T-helper 17 cell (primary cell): ENCODE measurements at regions not wholly inside any gene's neighbourhood (a gene's known extent, or its start where the extent isn't known, plus 50 kb on each side); places are given as distances from the start of the nearest gene placed in this dataset.
A peak's percentile ranks its signal among the peaks of the same experiment; 100 is the strongest.

ENCODE experiments used
- ATAC-seq: fragments of 150-1000 bp; cut with Tn5 transposase; 2 replicates; pipeline ENCODE4 v1.10.0; 2021; ENCODE audit warnings: mild to moderate bottlenecking, moderate library complexity
- DNase-seq, 3 donors: peaks; one replicate each; pipeline versions ENCODE4 v3.0.0 to v3.0.0-alpha.2; 2020 to 2021
- H3K9me3 ChIP-seq: one replicate; pipeline ENCODE4 v1.7.0; 2013; ENCODE audit warnings: low read length, mild to moderate bottlenecking; ENCODE audit not compliant: control insufficient read depth, poor library complexity, severe bottlenecking
- H3K27ac Mint-ChIP-seq: one replicate; pipeline ENCODE4 v1.8.0; 2022; ENCODE audit warnings: mild to moderate bottlenecking, moderate library complexity, mixed read lengths
- H3K27me3 Mint-ChIP-seq: one replicate; pipeline ENCODE4 v1.8.0; 2022; ENCODE audit warnings: mixed read lengths
- H3K36me3 Mint-ChIP-seq: one replicate; pipeline ENCODE4 v1.8.0; 2022; ENCODE audit warnings: low read depth, mixed read lengths
- H3K4me1 Mint-ChIP-seq: one replicate; pipeline ENCODE4 v1.8.0; 2022; ENCODE audit warnings: mild to moderate bottlenecking, mixed read lengths
- H3K4me3 Mint-ChIP-seq: one replicate; pipeline ENCODE4 v1.8.0; 2022; ENCODE audit warnings: mild to moderate bottlenecking, moderate library complexity, mixed read lengths

GRCh38 chr15:62619526-62619925 is 423.0 kb upstream of the TPM1 start:
- ATAC-seq (no peak), DNase-seq (no peak)
- H3K36me3 Mint-ChIP-seq, result no peaks in the 10 kb centered on the region
- H3K9me3 ChIP-seq, result no peaks in the 10 kb centered on the region
- peaks cover 20% of the 10 kb centered on the region for H3K27me3 Mint-ChIP-seq
- H3K4me3 Mint-ChIP-seq, result no peak overlapping the region
- no peak overlapping the region for H3K27ac Mint-ChIP-seq
- H3K4me1 Mint-ChIP-seq, result peaks cover 5% of the 10 kb centered on the region

DNA sequence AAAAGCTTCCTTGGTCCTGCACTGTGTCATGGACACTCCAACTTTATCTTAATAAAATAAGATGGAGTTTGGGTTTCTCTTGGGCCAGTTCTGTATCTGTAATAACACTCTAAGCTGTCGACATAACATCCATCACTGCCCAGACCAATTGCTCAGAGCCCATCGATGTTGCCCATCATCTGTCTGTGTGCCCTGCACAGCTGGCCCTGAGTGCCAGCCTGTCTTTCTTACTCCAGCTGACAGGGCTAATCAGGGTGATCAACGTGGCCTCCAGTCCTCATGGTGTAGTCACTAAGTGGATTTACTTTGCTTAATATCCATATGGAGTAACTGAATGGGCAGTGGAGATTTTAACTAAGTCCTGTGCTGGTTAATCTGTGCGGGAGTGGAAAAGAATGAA is 419.8 kb upstream of the TPM1 start:
- H3K27me3 Mint-ChIP-seq, result peaks cover 23% of the 10 kb centered on the region
- no peak overlapping the region for H3K4me3 Mint-ChIP-seq
- ATAC-seq (no peak), DNase-seq (no peak)
- H3K27ac Mint-ChIP-seq, result no peak overlapping the region
- H3K36me3 Mint-ChIP-seq, result no peaks in the 10 kb centered on the region
- H3K4me1 Mint-ChIP-seq, result peaks cover 11% of the 10 kb centered on the region
- H3K9me3 ChIP-seq, result no peaks in the 10 kb centered on the region

DNA sequence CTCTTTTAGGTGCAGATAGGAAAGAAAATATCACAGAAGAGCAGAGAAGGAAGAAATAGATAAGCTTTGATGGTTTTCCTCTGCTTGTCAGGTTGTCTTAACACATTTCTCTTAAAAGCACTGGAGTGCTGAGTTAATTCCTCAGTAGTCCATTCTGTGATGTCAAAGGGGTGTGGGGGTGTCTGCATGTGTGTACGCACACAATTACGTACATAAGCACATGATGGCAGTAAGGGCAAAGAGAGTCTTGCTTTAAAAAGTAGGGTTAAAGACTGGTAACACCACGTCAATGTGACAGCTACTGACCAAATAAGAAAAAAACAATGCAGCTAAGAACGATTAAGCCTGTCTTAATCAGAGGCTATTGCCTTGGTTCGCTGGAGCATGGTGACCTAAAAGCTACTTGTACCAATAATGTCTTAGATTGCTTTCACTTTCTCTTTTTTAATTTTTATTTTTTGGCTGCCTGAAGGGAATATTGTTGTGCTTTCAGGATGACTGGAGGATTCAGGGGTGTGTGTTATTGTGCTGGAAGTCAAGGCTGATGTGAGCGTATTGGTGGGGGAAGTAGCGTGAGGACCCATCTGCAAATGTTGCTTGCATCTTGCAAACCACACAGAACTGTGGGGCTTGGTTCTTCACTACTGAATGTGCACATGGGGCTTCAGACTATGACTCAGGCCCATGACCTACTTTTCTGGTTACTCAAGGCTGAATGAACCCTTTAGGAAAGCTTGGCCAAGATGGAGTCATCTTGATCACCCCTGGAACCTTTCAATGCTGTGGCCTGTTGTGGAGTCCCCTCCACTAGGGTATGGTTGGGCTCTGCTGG is 417.8 kb upstream of the TPM1 start:
- H3K9me3 ChIP-seq, result no peaks in the 10 kb centered on the region
- Mint-ChIP-seq H3K4me1 (peaks cover 11% of the 10 kb centered on the region), H3K27me3 (peaks cover 24% of the 10 kb centered on the region), H3K4me3 (peak overlapping the region; percentile 83), H3K27ac (peak overlapping the region; percentile 79), H3K36me3 (no peaks in the 10 kb centered on the region)
- DNase-seq, result no peak
- peak; percentile 41 for ATAC-seq

GRCh38 chr15:62625429-62626033 is 417.0 kb upstream of the TPM1 start:
- DNase-seq, result no peak
- H3K4me1 Mint-ChIP-seq, result peaks cover 11% of the 10 kb centered on the region
- H3K36me3 Mint-ChIP-seq, result no peaks in the 10 kb centered on the region
- ATAC-seq, result no peak
- H3K4me3 Mint-ChIP-seq, result no peak overlapping the region
- peaks cover 32% of the 10 kb centered on the region for H3K27me3 Mint-ChIP-seq
- no peak overlapping the region for H3K27ac Mint-ChIP-seq
- H3K9me3 ChIP-seq, result no peaks in the 10 kb centered on the region

- no peak overlapping the region for H3K4me3 Mint-ChIP-seq
- ATAC-seq, result no peak
- no peak overlapping the region for H3K27ac Mint-ChIP-seq
- no peaks in the 10 kb centered on the region for H3K36me3 Mint-ChIP-seq
- H3K4me1 Mint-ChIP-seq, result peaks cover 11% of the 10 kb centered on the region
- no peaks in the 10 kb centered on the region for H3K9me3 ChIP-seq
- H3K27me3 Mint-ChIP-seq, result peaks cover 45% of the 10 kb centered on the region
- no peak for DNase-seq
Measured at GRCh38 chr15:62626903-62627302, 415.6 kb upstream of the TPM1 start.

GRCh38 chr15:62631076-62631724 is 411.3 kb upstream of the TPM1 start:
- Mint-ChIP-seq H3K4me1 (no peaks in the 10 kb centered on the region), H3K36me3 (no peaks in the 10 kb centered on the region), H3K4me3 (no peak overlapping the region), H3K27ac (no peak overlapping the region), H3K27me3 (peaks cover 49% of the 10 kb centered on the region)
- no peaks in the 10 kb centered on the region for H3K9me3 ChIP-seq
- ATAC-seq (no peak), DNase-seq (no peak)

DNA sequence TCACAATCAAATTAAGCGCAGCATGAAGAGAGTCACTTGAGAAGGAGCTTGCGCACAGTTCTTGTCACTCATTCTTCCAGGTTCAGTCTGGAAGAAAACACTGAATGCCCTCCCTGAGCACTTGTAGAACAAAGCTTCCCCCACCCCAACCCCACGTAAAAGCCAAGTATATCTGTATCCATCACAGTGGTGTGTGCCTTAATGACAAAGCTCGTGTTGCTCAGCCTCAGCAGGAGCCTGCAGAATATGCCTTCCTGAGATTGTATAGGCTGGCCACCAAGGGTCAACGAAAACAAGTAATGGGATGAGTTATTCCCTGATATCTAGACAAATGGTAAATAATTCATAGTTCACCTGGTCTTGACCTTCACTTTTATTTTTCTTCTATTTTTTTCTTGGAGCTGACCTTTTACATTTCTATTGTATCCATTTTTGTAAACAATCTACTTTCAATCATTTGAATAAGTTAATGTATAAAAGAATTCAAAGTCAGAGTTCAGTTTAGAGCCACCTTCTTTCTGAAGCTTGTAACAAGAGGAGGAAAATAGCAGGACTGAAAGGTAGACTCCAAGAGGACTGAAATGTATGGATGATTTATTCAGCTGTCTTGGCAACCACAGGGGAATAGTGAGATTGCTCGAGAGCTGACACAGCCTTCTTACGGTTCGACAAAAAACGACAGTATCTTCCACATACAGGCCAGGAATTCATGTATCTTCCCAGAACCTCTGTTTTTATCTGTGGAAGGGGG is 405.5 kb upstream of the TPM1 start:
- no peak overlapping the region for H3K27ac Mint-ChIP-seq
- H3K4me1 Mint-ChIP-seq, result peaks cover 2% of the 10 kb centered on the region
- ATAC-seq (no peak), DNase-seq (no peak)
- no peaks in the 10 kb centered on the region for H3K9me3 ChIP-seq
- peaks cover 40% of the 10 kb centered on the region for H3K27me3 Mint-ChIP-seq
- no peak overlapping the region for H3K4me3 Mint-ChIP-seq
- no peaks in the 10 kb centered on the region for H3K36me3 Mint-ChIP-seq

GRCh38 chr15:62637574-62637897 is 405.0 kb upstream of the TPM1 start:
- no peaks in the 10 kb centered on the region for H3K9me3 ChIP-seq
- H3K4me3 Mint-ChIP-seq, result no peak overlapping the region
- H3K36me3 Mint-ChIP-seq, result no peaks in the 10 kb centered on the region
- no peak for ATAC-seq
- no peak for DNase-seq
- H3K4me1 Mint-ChIP-seq, result peaks cover 2% of the 10 kb centered on the region
- H3K27ac Mint-ChIP-seq, result no peak overlapping the region
- H3K27me3 Mint-ChIP-seq, result peaks cover 35% of the 10 kb centered on the region

DNA sequence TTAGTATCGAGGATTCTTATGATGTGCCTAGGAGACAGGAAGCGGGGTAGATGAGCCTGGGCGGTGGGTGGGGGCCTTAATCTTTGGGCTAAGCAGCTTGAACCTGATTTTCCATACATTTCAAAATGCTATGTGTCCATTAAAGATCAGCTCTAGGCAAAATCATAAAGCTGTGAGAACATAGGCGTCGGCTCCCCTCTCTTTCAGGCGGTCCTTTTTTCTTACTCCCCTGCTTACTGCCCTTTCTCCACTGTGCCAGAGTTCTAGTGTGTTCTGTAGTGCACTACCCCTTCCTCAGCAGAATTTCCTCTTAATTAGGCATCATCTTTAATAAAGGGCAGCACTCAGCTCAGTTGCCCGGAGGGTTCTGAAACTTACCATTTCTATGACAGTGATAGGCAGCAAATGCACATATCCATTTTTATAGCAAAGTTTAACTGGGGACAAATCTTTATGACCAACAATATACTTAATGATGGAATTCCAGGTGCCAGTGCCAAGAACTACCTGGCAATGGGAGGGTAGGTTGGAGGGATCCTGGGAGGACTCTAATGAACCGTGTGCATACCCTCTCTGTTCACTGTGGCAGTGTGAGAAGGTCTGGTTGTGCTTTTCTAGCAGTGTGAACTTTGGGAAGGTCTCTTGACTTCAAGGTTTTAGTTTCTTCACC is 404.5 kb upstream of the TPM1 start:
- peaks cover 31% of the 10 kb centered on the region for H3K27me3 Mint-ChIP-seq
- no peaks in the 10 kb centered on the region for H3K9me3 ChIP-seq
- H3K27ac Mint-ChIP-seq, result no peak overlapping the region
- H3K4me3 Mint-ChIP-seq, result no peak overlapping the region
- H3K4me1 Mint-ChIP-seq, result peaks cover 2% of the 10 kb centered on the region
- ATAC-seq (no peak), DNase-seq (no peak)
- no peaks in the 10 kb centered on the region for H3K36me3 Mint-ChIP-seq

- Mint-ChIP-seq H3K4me3 (no peak overlapping the region), H3K4me1 (peaks cover 5% of the 10 kb centered on the region), H3K27ac (no peak overlapping the region), H3K36me3 (no peaks in the 10 kb centered on the region), H3K27me3 (peaks cover 28% of the 10 kb centered on the region)
- no peaks in the 10 kb centered on the region for H3K9me3 ChIP-seq
- DNase-seq, result no peak
- no peak for ATAC-seq
Measured at GRCh38 chr15:62639432-62639831, 403.1 kb upstream of the TPM1 start.

- no peak for ATAC-seq
- no peak for DNase-seq
Measured at GRCh38 chr15:62639906-62640605, 402.5 kb upstream of the TPM1 start.

DNA sequence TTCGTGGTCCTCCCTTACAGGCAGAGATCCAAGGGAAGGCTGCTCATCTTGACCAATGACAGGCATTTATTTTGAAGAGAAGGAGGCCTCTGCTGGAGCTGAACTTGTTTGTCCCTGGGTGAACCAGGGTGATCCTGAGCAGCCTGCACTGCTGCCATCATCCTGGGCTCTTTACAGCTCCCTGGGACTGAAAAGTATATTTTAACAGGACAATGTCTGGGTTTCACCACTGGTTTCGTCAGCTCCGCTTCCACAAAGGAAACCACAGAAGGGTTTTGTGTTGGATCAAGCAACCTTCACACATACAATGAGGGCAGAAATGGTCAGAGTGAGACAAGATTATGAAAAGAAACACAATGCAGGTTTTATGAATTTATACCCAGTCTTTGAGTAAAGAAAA is 400.7 kb upstream of the TPM1 start:
- H3K9me3 ChIP-seq, result no peaks in the 10 kb centered on the region
- DNase-seq (no peak), ATAC-seq (no peak)
- Mint-ChIP-seq H3K4me1 (peaks cover 5% of the 10 kb centered on the region), H3K4me3 (no peak overlapping the region), H3K36me3 (peaks cover 4% of the 10 kb centered on the region), H3K27ac (peak overlapping the region; percentile 29), H3K27me3 (peaks cover 36% of the 10 kb centered on the region)

More at GRCh38 chr15:62639906-62640605, 402.5 kb upstream of the TPM1 start:
- H3K9me3 ChIP-seq, result no peaks in the 10 kb centered on the region
- no peak overlapping the region for H3K27ac Mint-ChIP-seq
- peaks cover 4% of the 10 kb centered on the region for H3K36me3 Mint-ChIP-seq
- peaks cover 32% of the 10 kb centered on the region for H3K27me3 Mint-ChIP-seq
- peaks cover 5% of the 10 kb centered on the region for H3K4me1 Mint-ChIP-seq
- no peak overlapping the region for H3K4me3 Mint-ChIP-seq
